Mesothelial cell of epicardium (in vitro differentiated cells): ENCODE measurements at regions not wholly inside any gene's neighbourhood (a gene's known extent, or its start where the extent isn't known, plus 50 kb on each side); places are given as distances from the start of the nearest gene placed in this dataset.

Experiments used
- DNase-seq, 2 experiments: peaks; one replicate each; pipeline ENCODE4 v3.0.0; 2021; ENCODE audit warnings: low spot score in 2 of 2; ENCODE audit not compliant: unreplicated experiment in 2 of 2
- H3K27ac Mint-ChIP-seq: 2 replicates; pipeline ENCODE4 v1.8.0; 2021; ENCODE audit warnings: mixed read lengths
- H3K27me3 Mint-ChIP-seq: 2 replicates; pipeline ENCODE4 v1.8.0; 2021; ENCODE audit warnings: low read depth, mixed read lengths
- H3K36me3 Mint-ChIP-seq: 2 replicates; pipeline ENCODE4 v1.8.0; 2021; ENCODE audit warnings: mixed read lengths
- H3K4me1 Mint-ChIP-seq: 2 replicates; pipeline ENCODE4 v1.8.0; 2021; ENCODE audit warnings: mixed read lengths
- H3K4me3 Mint-ChIP-seq: 2 replicates; pipeline ENCODE4 v1.8.0; 2021; ENCODE audit warnings: mild to moderate bottlenecking, moderate library complexity, mixed read lengths
- H3K9me3 Mint-ChIP-seq: 2 replicates; pipeline ENCODE4 v1.8.0; 2021; ENCODE audit warnings: mixed read lengths
- TF ChIP-seq, protein P1 (sequence below): fragments of 200-600 bp; sonication (generic); IDR thresholded peaks from one replicate; pipeline ENCODE4 v1.5.0; 2021; ENCODE audit warnings: antibody characterized with exemption; ENCODE audit not compliant: unreplicated experiment

DNA sequence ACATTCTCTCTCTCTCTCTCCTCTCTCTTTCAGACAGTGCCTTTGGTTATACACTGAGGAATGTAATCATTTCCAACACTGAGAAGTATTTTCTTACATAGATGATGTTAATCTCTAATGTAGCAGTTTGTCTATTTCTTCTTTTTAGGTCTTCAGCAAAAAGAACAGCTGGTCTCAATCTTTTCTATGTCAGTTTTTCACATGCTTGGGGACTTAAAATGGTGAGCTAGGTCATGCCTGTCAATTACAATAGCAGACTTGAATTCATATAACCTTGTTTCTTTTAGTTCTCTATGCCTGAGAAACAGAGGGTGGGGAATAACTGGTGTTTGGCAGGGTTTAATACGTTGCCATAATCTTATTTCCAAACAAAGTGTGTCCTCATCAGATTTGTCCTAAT, 786.2 kb downstream of the SQOR start:
- Mint-ChIP-seq H3K27me3 (no peaks in the 10 kb centered on the region), H3K4me1 (peaks cover 7% of the 10 kb centered on the region), H3K27ac (peak overlapping the region; percentile 6), H3K4me3 (no peak overlapping the region), H3K9me3 (peaks cover 8% of the 10 kb centered on the region), H3K36me3 (no peaks in the 10 kb centered on the region)
- DNase-seq = no peak
- TF ChIP-seq, protein P1, sequence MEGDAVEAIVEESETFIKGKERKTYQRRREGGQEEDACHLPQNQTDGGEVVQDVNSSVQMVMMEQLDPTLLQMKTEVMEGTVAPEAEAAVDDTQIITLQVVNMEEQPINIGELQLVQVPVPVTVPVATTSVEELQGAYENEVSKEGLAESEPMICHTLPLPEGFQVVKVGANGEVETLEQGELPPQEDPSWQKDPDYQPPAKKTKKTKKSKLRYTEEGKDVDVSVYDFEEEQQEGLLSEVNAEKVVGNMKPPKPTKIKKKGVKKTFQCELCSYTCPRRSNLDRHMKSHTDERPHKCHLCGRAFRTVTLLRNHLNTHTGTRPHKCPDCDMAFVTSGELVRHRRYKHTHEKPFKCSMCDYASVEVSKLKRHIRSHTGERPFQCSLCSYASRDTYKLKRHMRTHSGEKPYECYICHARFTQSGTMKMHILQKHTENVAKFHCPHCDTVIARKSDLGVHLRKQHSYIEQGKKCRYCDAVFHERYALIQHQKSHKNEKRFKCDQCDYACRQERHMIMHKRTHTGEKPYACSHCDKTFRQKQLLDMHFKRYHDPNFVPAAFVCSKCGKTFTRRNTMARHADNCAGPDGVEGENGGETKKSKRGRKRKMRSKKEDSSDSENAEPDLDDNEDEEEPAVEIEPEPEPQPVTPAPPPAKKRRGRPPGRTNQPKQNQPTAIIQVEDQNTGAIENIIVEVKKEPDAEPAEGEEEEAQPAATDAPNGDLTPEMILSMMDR = no peak

DNA sequence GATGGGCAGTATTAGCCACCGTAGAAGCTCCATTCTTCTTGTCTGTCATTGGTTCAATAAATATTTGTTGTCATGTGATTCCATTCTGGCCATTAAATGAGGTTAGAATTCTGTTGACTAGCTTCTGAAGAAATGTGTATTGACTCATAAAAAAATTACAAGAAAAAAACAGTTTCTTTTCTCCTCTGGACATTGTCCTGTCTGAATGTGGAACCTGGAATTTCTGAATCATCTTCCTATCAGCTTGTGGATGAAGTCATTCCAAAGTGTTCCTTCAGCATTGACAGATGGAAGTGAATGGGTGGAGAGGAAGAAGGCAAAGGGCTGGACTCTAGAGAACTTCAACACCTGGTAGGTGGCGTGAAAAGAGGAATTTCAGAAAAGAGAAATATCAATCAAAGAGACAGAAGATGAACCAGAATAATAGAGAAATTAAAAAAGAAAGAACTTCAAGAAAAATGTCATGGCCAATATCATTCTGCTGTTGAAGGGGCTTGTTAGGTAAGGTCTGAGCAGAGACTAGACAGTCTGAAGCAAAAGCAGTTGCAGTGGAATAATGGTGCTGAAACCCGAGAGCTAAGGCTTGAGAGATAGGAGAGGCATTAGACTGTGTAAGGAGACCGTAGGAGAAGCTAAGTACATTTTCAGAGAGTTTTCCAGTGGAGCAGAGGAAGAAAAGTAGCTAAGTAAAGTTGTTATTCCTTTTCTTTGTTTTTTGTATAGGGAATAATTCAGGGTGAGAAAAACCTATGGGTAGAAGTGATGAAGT, 806.6 kb downstream of the SQOR start:
- no peak for DNase-seq
- Mint-ChIP-seq H3K9me3 (peaks cover 13% of the 10 kb centered on the region), H3K4me1 (peaks cover 13% of the 10 kb centered on the region), H3K27me3 (no peaks in the 10 kb centered on the region), H3K36me3 (no peaks in the 10 kb centered on the region), H3K4me3 (no peak overlapping the region), H3K27ac (peak overlapping the region; percentile 0)
- TF ChIP-seq, protein P1 = no peak

- H3K4me3 Mint-ChIP-seq = no peak overlapping the region
- H3K9me3 Mint-ChIP-seq = peaks cover 13% of the 10 kb centered on the region
- no peak for DNase-seq
- TF ChIP-seq, protein P1 = no peak
- H3K27ac Mint-ChIP-seq = no peak overlapping the region
- H3K4me1 Mint-ChIP-seq = peaks cover 13% of the 10 kb centered on the region
- H3K27me3 Mint-ChIP-seq = no peaks in the 10 kb centered on the region
- no peaks in the 10 kb centered on the region for H3K36me3 Mint-ChIP-seq
Observed at GRCh38 chr15:46442184-46442583, 807.4 kb downstream of the SQOR start.

GRCh38 chr15:46442901-46443590, 808.2 kb downstream of the SQOR start:
- no peaks in the 10 kb centered on the region for H3K27me3 Mint-ChIP-seq
- TF ChIP-seq, protein P1 = no peak
- no peak overlapping the region for H3K4me3 Mint-ChIP-seq
- no peak overlapping the region for H3K27ac Mint-ChIP-seq
- no peak for DNase-seq
- no peaks in the 10 kb centered on the region for H3K36me3 Mint-ChIP-seq
- peaks cover 13% of the 10 kb centered on the region for H3K9me3 Mint-ChIP-seq
- peaks cover 13% of the 10 kb centered on the region for H3K4me1 Mint-ChIP-seq

DNA sequence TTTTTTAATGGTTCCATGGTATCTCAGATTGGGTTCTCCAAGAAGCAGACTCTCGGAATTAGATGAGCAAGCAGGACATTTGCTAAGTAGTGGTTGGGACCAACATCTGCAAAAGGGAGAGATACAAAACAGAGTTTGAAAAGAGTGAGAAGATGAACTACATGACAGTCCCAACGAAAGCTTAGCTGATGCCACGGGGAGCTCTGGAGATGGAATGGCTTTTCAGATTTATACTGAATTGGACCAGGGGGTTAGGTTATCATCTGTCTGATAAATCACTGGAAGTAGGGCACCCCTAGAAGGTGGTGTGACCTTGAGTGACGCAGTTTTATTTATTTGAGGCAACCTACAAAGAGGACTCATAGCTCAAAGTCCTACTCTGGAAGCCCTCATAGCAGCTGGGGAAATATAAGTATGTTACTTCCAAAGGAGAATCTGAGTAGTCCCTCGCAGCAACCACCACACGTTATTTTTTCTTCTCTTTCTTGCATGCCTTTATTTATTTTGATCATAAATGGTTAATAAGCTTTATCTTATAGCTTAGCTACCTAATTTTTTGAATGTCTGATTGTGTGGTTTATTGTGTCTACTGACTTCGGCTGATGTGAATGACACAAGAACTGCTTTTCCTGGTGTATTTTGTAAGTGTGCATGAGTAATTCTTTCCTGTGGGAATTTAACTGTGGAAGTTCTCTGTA, 815.4 kb downstream of the SQOR start:
- H3K36me3 Mint-ChIP-seq = no peaks in the 10 kb centered on the region
- no peak overlapping the region for H3K4me3 Mint-ChIP-seq
- peaks cover 2% of the 10 kb centered on the region for H3K4me1 Mint-ChIP-seq
- TF ChIP-seq, protein P1 = no peak
- H3K27ac Mint-ChIP-seq = no peak overlapping the region
- DNase-seq = no peak
- H3K27me3 Mint-ChIP-seq = no peaks in the 10 kb centered on the region
- peaks cover 5% of the 10 kb centered on the region for H3K9me3 Mint-ChIP-seq
